ENCODE measurements at regions not wholly inside any gene's neighbourhood (a gene's known extent, or its start where the extent isn't known, plus 50 kb on each side); places are given as distances from the start of the nearest gene placed in this dataset.

DNA sequence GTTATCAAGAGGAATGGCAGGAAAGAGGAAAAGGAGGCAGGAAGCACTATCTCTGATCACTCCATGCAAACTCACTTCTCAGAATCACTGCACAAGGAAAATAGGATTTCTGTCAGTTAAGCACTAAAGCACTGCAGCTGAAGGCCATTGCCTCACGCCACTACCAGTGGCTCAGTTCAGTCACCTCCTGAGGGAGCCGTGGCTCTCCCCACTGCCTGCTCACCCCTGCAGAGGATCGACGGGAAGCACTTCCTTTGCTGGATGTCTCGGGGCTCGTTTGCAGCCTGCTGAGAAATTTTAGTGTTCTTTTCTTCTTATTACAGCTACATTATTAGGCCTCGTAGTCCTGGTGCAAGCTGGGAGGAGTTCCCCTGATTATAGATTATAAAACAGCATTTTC lies 90.1 kb upstream of the ADCY1 start:
- H3K9ac ChIP-seq (ENCODE audit: insufficient read length, low read depth), result no peak overlapping the region
- H3K36me3 ChIP-seq (ENCODE audit: insufficient read depth, insufficient read length, low read length), result no peaks in the 10 kb centered on the region
- H3K9me3 ChIP-seq (ENCODE audit: insufficient read depth, low read length), result no peaks in the 10 kb centered on the region
- no peaks in the 10 kb centered on the region for H3K4me1 ChIP-seq (ENCODE audit: insufficient read depth, insufficient read length)
- DNase-seq (ENCODE audit: low read depth, low spot score), result no peak
- no peaks in the 10 kb centered on the region for H3K27me3 ChIP-seq (ENCODE audit: insufficient read depth, insufficient read length)
- no peak for TF ChIP-seq YY1 (IDR thresholded peaks at IDR 0.05; ENCODE audit: insufficient read depth, insufficient read length)
- TF ChIP-seq SUZ12 (IDR thresholded peaks at IDR 0.05; ENCODE audit: extremely low read depth, insufficient read depth, insufficient read length), result no peak
- TF ChIP-seq ZNF274 (IDR thresholded peaks at IDR 0.05; ENCODE audit: low read depth, low read length), result no peak
- no peak overlapping the region for H3K4me3 ChIP-seq (ENCODE audit: insufficient read length, low read depth)

DNA sequence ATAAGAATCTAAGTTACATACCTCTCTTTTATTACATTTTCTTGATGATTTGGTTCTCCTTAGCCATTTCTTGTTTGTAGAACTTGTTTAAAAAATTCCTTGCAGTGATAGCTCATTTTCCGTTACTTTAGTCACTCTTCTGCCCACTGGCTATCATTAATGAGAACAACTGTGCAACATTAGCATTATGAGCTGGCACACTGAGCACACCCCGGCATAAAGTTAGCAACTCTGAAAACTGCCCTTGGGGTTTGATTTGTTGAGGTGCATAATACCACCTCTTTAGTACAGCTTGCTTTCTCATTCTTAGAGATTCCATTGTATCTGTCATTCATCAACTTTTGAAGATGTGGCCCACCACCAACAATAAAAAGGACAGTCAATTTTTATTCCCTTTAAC lies 87.6 kb upstream of the ADCY1 start:
- DNase-seq (ENCODE audit: low read depth, low spot score), result no peak
- TF ChIP-seq SUZ12 (IDR thresholded peaks at IDR 0.05; ENCODE audit: extremely low read depth, insufficient read depth, insufficient read length) (no peak), YY1 (IDR thresholded peaks at IDR 0.05; ENCODE audit: insufficient read depth, insufficient read length) (no peak), ZNF274 (IDR thresholded peaks at IDR 0.05; ENCODE audit: low read depth, low read length) (no peak)
- no peaks in the 10 kb centered on the region for H3K27me3 ChIP-seq (ENCODE audit: insufficient read depth, insufficient read length)
- no peaks in the 10 kb centered on the region for H3K36me3 ChIP-seq (ENCODE audit: insufficient read depth, insufficient read length, low read length)
- no peak overlapping the region for H3K9ac ChIP-seq (ENCODE audit: insufficient read length, low read depth)
- H3K4me3 ChIP-seq (ENCODE audit: insufficient read length, low read depth), result no peak overlapping the region
- H3K4me1 ChIP-seq (ENCODE audit: insufficient read depth, insufficient read length), result no peaks in the 10 kb centered on the region
- no peaks in the 10 kb centered on the region for H3K9me3 ChIP-seq (ENCODE audit: insufficient read depth, low read length)

DNA sequence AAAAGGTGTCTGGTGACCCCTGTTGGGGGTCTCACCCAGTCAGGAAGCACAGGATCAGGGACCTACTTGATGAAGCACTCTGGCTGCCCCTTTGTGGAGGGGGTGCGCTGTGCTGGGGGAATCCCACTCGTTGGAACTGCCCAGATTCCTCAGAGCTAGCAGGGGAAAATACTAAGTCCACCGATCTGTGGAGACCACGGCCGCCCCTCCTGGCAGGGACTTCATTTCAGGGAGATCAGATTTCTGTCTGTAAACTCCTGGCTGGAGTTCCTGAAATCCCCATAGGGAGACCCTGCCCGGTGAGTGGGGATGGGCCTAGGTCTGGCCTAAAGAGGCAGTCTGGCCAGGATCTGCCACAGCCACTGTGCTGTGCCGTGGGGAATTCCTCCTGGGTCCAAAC lies 79.3 kb upstream of the ADCY1 start:
- H3K4me3 ChIP-seq (ENCODE audit: insufficient read length, low read depth), result no peak overlapping the region
- DNase-seq (ENCODE audit: low read depth, low spot score), result no peak
- H3K4me1 ChIP-seq (ENCODE audit: insufficient read depth, insufficient read length), result no peaks in the 10 kb centered on the region
- H3K9ac ChIP-seq (ENCODE audit: insufficient read length, low read depth), result no peak overlapping the region
- H3K36me3 ChIP-seq (ENCODE audit: insufficient read depth, insufficient read length, low read length), result no peaks in the 10 kb centered on the region
- H3K27me3 ChIP-seq (ENCODE audit: insufficient read depth, insufficient read length), result no peaks in the 10 kb centered on the region
- H3K9me3 ChIP-seq (ENCODE audit: insufficient read depth, low read length), result no peaks in the 10 kb centered on the region
- no peak for TF ChIP-seq ZNF274 (IDR thresholded peaks at IDR 0.05; ENCODE audit: low read depth, low read length)

DNA sequence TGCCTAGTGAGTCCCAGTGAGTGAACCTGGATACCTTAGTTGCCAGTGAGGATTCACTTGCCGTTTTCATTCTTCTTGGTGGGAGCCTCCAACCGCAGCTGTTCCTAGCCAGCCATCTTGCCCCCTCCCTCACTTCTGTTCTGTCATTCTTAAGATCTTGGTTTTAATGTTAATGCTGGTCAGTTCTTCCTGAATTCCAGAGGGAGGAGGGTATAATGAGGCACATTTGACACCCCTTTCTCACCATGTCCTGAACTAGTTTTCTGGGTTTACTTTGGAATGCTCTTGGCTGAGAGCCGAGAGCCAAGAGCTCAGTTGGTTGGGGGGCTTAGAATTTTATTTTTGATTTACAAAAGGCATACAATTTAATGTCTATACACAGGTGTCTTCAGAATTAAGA lies 78.5 kb upstream of the ADCY1 start:
- TF ChIP-seq SUZ12 (IDR thresholded peaks at IDR 0.05; ENCODE audit: extremely low read depth, insufficient read depth, insufficient read length) (no peak), YY1 (IDR thresholded peaks at IDR 0.05; ENCODE audit: insufficient read depth, insufficient read length) (no peak), ZNF274 (IDR thresholded peaks at IDR 0.05; ENCODE audit: low read depth, low read length) (no peak)
- DNase-seq (ENCODE audit: low read depth, low spot score), result peak; percentile 46
- Histone ChIP-seq H3K27me3 (ENCODE audit: insufficient read depth, insufficient read length) (no peaks in the 10 kb centered on the region), H3K36me3 (ENCODE audit: insufficient read depth, insufficient read length, low read length) (no peaks in the 10 kb centered on the region), H3K4me1 (ENCODE audit: insufficient read depth, insufficient read length) (no peaks in the 10 kb centered on the region), H3K9ac (ENCODE audit: insufficient read length, low read depth) (no peak overlapping the region), H3K4me3 (ENCODE audit: insufficient read length, low read depth) (no peak overlapping the region), H3K9me3 (ENCODE audit: insufficient read depth, low read length) (no peaks in the 10 kb centered on the region)

DNA sequence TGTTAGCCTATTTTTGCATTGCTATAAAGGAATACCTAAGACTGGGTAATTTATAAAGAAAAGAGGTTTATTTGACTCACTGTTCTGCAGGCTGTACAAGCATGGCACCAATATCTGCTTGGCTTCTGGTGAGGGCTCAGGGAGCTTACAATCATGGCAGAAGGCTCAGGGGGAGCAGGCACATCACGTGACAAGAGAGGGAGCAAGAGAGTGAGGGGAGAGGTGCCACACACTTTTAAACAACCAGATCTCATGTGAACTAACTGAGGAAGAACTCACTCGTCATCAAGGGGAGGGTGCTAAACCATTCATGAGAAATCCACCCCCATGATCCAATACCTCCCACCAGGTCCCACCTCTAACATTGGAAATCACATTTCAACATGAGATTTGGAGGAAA lies 73.9 kb upstream of the ADCY1 start:
- Histone ChIP-seq H3K9me3 (ENCODE audit: insufficient read depth, low read length) (peaks cover 26% of the 10 kb centered on the region; the same call in 1 of the 2 replicates), H3K36me3 (ENCODE audit: insufficient read depth, insufficient read length, low read length) (no peaks in the 10 kb centered on the region), H3K27me3 (ENCODE audit: insufficient read depth, insufficient read length) (no peaks in the 10 kb centered on the region), H3K4me1 (ENCODE audit: insufficient read depth, insufficient read length) (no peaks in the 10 kb centered on the region), H3K9ac (ENCODE audit: insufficient read length, low read depth) (no peak overlapping the region), H3K4me3 (ENCODE audit: insufficient read length, low read depth) (no peak overlapping the region)
- DNase-seq (ENCODE audit: low read depth, low spot score), result no peak
- TF ChIP-seq YY1 (IDR thresholded peaks at IDR 0.05; ENCODE audit: insufficient read depth, insufficient read length) (no peak), ZNF274 (IDR thresholded peaks at IDR 0.05; ENCODE audit: low read depth, low read length) (no peak), SUZ12 (IDR thresholded peaks at IDR 0.05; ENCODE audit: extremely low read depth, insufficient read depth, insufficient read length) (no peak)

DNA sequence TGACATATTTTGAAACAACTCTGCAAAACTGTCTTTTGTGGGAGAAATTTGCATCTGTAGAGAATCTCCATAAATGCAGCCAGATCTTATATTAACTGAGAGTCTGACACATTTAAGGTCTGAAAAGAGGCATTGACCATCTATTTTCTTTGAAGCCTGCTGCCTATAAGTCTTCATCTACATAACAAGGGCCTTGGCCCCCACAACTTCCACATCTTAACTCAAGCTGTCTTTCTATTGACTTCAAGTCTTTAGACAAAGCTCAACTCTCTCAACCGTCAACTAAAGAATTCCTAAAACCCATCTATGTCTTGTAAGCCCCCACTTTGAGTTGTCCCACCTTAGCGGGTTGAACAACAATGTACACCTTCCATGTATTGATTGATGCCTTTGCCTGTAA lies 72.4 kb upstream of the ADCY1 start:
- Histone ChIP-seq H3K4me1 (ENCODE audit: insufficient read depth, insufficient read length) (no peaks in the 10 kb centered on the region), H3K9ac (ENCODE audit: insufficient read length, low read depth) (no peak overlapping the region)
- no peak for TF ChIP-seq SUZ12 (IDR thresholded peaks at IDR 0.05; ENCODE audit: extremely low read depth, insufficient read depth, insufficient read length)
- TF ChIP-seq YY1 (IDR thresholded peaks at IDR 0.05; ENCODE audit: insufficient read depth, insufficient read length), result no peak
- no peak for TF ChIP-seq ZNF274 (IDR thresholded peaks at IDR 0.05; ENCODE audit: low read depth, low read length)

DNA sequence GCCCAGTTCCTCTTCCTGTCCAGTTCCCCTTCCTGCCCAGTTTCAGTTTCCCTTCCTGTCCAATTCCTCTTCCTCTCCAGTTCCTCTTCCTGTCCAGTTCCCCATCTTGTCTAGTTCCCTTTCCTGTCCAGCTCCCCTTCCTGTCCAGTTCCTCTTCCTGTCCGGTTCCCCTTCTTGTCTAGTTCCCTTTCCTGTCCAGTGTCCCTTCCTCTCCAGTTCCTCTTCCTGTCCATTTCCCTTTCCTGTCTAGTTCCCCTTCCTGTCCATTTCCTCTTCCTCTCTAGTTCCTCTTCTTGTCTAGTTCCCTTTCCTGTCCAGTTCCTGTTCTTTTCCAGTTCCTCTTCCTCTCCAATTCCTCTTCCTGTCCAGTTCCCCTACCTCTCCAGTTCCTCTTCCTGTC lies 68.1 kb upstream of the ADCY1 start:
- DNase-seq (ENCODE audit: low read depth, low spot score), result no peak
- no peaks in the 10 kb centered on the region for H3K27me3 ChIP-seq (ENCODE audit: insufficient read depth, insufficient read length)
- no peaks in the 10 kb centered on the region for H3K36me3 ChIP-seq (ENCODE audit: insufficient read depth, insufficient read length, low read length)
- peaks cover 51% of the 10 kb centered on the region for H3K9me3 ChIP-seq (ENCODE audit: insufficient read depth, low read length)
- no peak overlapping the region for H3K9ac ChIP-seq (ENCODE audit: insufficient read length, low read depth)
- no peak overlapping the region for H3K4me3 ChIP-seq (ENCODE audit: insufficient read length, low read depth)
- TF ChIP-seq SUZ12 (IDR thresholded peaks at IDR 0.05; ENCODE audit: extremely low read depth, insufficient read depth, insufficient read length) (no peak), YY1 (IDR thresholded peaks at IDR 0.05; ENCODE audit: insufficient read depth, insufficient read length) (no peak), ZNF274 (IDR thresholded peaks at IDR 0.05; ENCODE audit: low read depth, low read length) (no peak)
- no peaks in the 10 kb centered on the region for H3K4me1 ChIP-seq (ENCODE audit: insufficient read depth, insufficient read length)

More for the DNA sequence above, 72.4 kb upstream of the ADCY1 start:
- no peak overlapping the region for H3K4me3 ChIP-seq (ENCODE audit: insufficient read length, low read depth)
- H3K9me3 ChIP-seq (ENCODE audit: insufficient read depth, low read length), result peaks cover 35% of the 10 kb centered on the region; the same call in 1 of the 2 replicates
- H3K36me3 ChIP-seq (ENCODE audit: insufficient read depth, insufficient read length, low read length), result no peaks in the 10 kb centered on the region
- peak; percentile 51 for DNase-seq (ENCODE audit: low read depth, low spot score)
- H3K27me3 ChIP-seq (ENCODE audit: insufficient read depth, insufficient read length), result no peaks in the 10 kb centered on the region

DNA sequence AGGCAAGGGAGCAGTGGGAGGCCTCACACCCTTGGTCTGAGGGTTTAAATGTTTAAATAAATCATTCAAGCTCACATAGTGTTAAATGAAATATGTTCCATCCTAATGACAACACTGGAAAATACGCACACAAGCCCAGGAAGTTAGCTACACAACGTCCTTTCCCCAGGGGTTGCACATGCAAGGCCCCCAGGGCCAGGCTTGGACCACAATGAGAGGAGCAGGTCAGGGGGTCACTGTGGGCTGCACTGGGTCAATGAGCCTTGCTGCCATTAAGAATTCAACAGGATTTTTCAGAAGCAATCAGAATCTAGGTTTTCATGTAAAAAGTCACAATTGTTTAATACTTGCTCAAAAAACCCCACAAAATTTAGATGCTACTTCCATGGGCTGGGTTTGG lies 64.9 kb upstream of the ADCY1 start:
- Histone ChIP-seq H3K9ac (ENCODE audit: insufficient read length, low read depth) (no peak overlapping the region), H3K27me3 (ENCODE audit: insufficient read depth, insufficient read length) (no peaks in the 10 kb centered on the region), H3K9me3 (ENCODE audit: insufficient read depth, low read length) (peaks cover 35% of the 10 kb centered on the region), H3K4me3 (ENCODE audit: insufficient read length, low read depth) (no peak overlapping the region), H3K36me3 (ENCODE audit: insufficient read depth, insufficient read length, low read length) (no peaks in the 10 kb centered on the region), H3K4me1 (ENCODE audit: insufficient read depth, insufficient read length) (peaks cover 2% of the 10 kb centered on the region)
- DNase-seq (ENCODE audit: low read depth, low spot score), result no peak
- TF ChIP-seq SUZ12 (IDR thresholded peaks at IDR 0.05; ENCODE audit: extremely low read depth, insufficient read depth, insufficient read length) (no peak), YY1 (IDR thresholded peaks at IDR 0.05; ENCODE audit: insufficient read depth, insufficient read length) (no peak), ZNF274 (IDR thresholded peaks at IDR 0.05; ENCODE audit: low read depth, low read length) (no peak)
